ENCODE measurements at regions not wholly inside any gene's neighbourhood (a gene's known extent, or its start where the extent isn't known, plus 50 kb on each side); places are given as distances from the start of the nearest gene placed in this dataset.

DNA sequence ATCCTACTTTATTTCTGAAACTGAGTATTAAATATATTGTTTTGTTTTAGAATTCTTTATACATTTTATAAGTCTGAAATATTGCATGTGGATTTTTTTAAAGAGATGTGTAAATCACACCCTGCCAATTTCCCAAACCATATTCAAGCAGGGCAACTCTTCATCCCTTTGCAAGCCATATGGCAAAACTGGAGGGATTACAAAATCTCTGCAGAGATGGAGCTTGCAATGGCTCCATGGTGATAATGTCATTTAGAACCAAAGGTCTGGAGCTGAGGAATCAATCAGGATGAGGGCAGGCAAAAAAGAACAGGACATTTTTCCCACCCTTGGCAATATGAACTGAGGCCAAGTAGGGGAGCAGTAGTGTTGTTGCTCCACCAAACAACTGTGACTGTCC is 173.4 kb downstream of the BMP4 start:
- CTCF ChIA-PET = no interaction called here
- Histone ChIP-seq H3K4me1 (ENCODE audit: control insufficient read depth in 1 of 2, insufficient read depth in 2 of 2, low read depth in 1 of 2, low read length in 1 of 2) (no peaks in the 10 kb centered on the region), H3K27ac (ENCODE audit: low read depth in 2 of 2, low read length in 1 of 2) (no peak overlapping the region), H3K9me2 (no peaks in the 10 kb centered on the region), H3K27me3 (ENCODE audit: insufficient read depth) (no peaks in the 10 kb centered on the region; the same call in 1 of the 2 replicates), H3F3A (replicated peaks; ENCODE audit: insufficient read depth) (no peaks in the 10 kb centered on the region), H3K4me2 (no peak overlapping the region), H3K79me2 (ENCODE audit: insufficient read depth) (no peaks in the 10 kb centered on the region), H2AFZ (ENCODE audit: low read depth) (no peak overlapping the region), H3K4me3 (ENCODE audit: low read depth in 2 of 2, low read length in 1 of 2) (no peak overlapping the region), H3K36me3 (replicated peaks in 1 of 2; ENCODE audit: control insufficient read depth in 1 of 2, insufficient read depth in 2 of 2, low read length in 1 of 2) (no peaks in the 10 kb centered on the region), H3K9ac (no peak overlapping the region), H4K20me1 (ENCODE audit: insufficient read depth) (no peaks in the 10 kb centered on the region), H3K9me3 (no peaks in the 10 kb centered on the region)
- no peak for DNase-seq
- POLR2A ChIA-PET = no interaction called here
- TF ChIP-seq ELF1 (IDR thresholded peaks at IDR 0.05) (no peak), RCOR1 (IDR thresholded peaks at IDR 0.05; ENCODE audit: low read length) (no peak), GATA2 (CRISPR knock-in tag; IDR thresholded peaks at IDR 0.05) (no peak), TEAD4 (IDR thresholded peaks at IDR 0.05; ENCODE audit: borderline replicate concordance, insufficient read depth) (no peak), REST (IDR thresholded peaks at IDR 0.05; ENCODE audit: low read depth, low read length) (no peak), NFIC (IDR thresholded peaks at IDR 0.05; ENCODE audit: borderline replicate concordance) (no peak), EP300 (IDR thresholded peaks at IDR 0.05; ENCODE audit: borderline replicate concordance in 1 of 2, low read depth in 1 of 2, low read length in 1 of 2) (no peak), FOSL2 (IDR thresholded peaks at IDR 0.05; ENCODE audit: borderline replicate concordance, low read depth) (no peak), SMC3 (IDR thresholded peaks at IDR 0.05; ENCODE audit: low read depth, low read length) (no peak), TAF1 (IDR thresholded peaks at IDR 0.05; ENCODE audit: borderline replicate concordance, low read depth, low read length) (no peak), EZH2phosphoT487 (IDR thresholded peaks at IDR 0.05; ENCODE audit: borderline replicate concordance, low read depth) (no peak), RAD21 (IDR thresholded peaks at IDR 0.05; ENCODE audit: low read length) (no peak), MEF2A (IDR thresholded peaks at IDR 0.05; ENCODE audit: borderline replicate concordance, low read depth) (no peak), CTCF (IDR thresholded peaks at IDR 0.05) (no peak), JUND (IDR thresholded peaks at IDR 0.05) (no peak), POLR2AphosphoS5 (IDR thresholded peaks at IDR 0.05; ENCODE audit: low read depth, low read length) (no peak), USF2 (IDR thresholded peaks at IDR 0.05; ENCODE audit: borderline replicate concordance, low read depth, low read length) (no peak)
- TF ChIP-seq, protein P1, sequence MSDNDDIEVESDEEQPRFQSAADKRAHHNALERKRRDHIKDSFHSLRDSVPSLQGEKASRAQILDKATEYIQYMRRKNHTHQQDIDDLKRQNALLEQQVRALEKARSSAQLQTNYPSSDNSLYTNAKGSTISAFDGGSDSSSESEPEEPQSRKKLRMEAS (IDR thresholded peaks at IDR 0.05; ENCODE audit: low read depth) = no peak
- TF ChIP-seq, protein P2, sequence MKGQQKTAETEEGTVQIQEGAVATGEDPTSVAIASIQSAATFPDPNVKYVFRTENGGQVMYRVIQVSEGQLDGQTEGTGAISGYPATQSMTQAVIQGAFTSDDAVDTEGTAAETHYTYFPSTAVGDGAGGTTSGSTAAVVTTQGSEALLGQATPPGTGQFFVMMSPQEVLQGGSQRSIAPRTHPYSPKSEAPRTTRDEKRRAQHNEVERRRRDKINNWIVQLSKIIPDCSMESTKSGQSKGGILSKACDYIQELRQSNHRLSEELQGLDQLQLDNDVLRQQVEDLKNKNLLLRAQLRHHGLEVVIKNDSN (IDR thresholded peaks at IDR 0.05; ENCODE audit: borderline replicate concordance, low read depth) = no peak
- TF ChIP-seq, protein P3, sequence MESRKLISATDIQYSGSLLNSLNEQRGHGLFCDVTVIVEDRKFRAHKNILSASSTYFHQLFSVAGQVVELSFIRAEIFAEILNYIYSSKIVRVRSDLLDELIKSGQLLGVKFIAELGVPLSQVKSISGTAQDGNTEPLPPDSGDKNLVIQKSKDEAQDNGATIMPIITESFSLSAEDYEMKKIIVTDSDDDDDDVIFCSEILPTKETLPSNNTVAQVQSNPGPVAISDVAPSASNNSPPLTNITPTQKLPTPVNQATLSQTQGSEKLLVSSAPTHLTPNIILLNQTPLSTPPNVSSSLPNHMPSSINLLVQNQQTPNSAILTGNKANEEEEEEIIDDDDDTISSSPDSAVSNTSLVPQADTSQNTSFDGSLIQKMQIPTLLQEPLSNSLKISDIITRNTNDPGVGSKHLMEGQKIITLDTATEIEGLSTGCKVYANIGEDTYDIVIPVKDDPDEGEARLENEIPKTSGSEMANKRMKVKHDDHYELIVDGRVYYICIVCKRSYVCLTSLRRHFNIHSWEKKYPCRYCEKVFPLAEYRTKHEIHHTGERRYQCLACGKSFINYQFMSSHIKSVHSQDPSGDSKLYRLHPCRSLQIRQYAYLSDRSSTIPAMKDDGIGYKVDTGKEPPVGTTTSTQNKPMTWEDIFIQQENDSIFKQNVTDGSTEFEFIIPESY (IDR thresholded peaks at IDR 0.05; ENCODE audit: borderline replicate concordance, low read depth) = no peak
